SK-N-SH treated with all-trans-retinoic acid at 6 μM for 48 hours (cell line): ENCODE measurements at regions not wholly inside any gene's neighbourhood (a gene's known extent, or its start where the extent isn't known, plus 50 kb on each side); places are given as distances from the start of the nearest gene placed in this dataset.

Experiments used
- CREB5 ChIP-seq: fragments of 250-450 bp; sonication (Bioruptor Pico); IDR thresholded peaks from 2 replicates; pipeline ENCODE4 v1.5.1; 2020; ENCODE audit warnings: low read depth, mild to moderate bottlenecking, moderate library complexity
- CSDC2 ChIP-seq: fragments of 250-450 bp; sonication (Bioruptor Pico); IDR thresholded peaks from 2 replicates; pipeline ENCODE4 v1.5.0; 2020; ENCODE audit warnings: mild to moderate bottlenecking, moderate library complexity
- ESRRG ChIP-seq: fragments of 250-450 bp; sonication (Bioruptor Pico); IDR thresholded peaks from 2 replicates; pipeline ENCODE4 v1.6.1; 2021; ENCODE audit warnings: mild to moderate bottlenecking
- GLIS3 ChIP-seq: fragments of 250-450 bp; sonication (Bioruptor Pico); IDR thresholded peaks from 2 replicates; pipeline ENCODE4 v1.5.0; 2020; ENCODE audit warnings: mild to moderate bottlenecking, moderate library complexity
- ZFP3 ChIP-seq: fragments of 250-450 bp; sonication (Bioruptor Pico); IDR thresholded peaks from 2 replicates; pipeline ENCODE4 v1.5.0; 2020; ENCODE audit warnings: mild to moderate bottlenecking, moderate library complexity

GRCh38 chr4:123497340-123497739 is 100.7 kb downstream of the SPRY1 start:
- TF ChIP-seq CREB5 (CRISPR knock-in tag) (no peak), CSDC2 (no peak), ESRRG (CRISPR knock-in tag) (no peak), GLIS3 (CRISPR knock-in tag) (no peak), ZFP3 (CRISPR knock-in tag) (no peak)
